ENCODE measurements at regions not wholly inside any gene's neighbourhood (a gene's known extent, or its start where the extent isn't known, plus 50 kb on each side); places are given as distances from the start of the nearest gene placed in this dataset.

DNA sequence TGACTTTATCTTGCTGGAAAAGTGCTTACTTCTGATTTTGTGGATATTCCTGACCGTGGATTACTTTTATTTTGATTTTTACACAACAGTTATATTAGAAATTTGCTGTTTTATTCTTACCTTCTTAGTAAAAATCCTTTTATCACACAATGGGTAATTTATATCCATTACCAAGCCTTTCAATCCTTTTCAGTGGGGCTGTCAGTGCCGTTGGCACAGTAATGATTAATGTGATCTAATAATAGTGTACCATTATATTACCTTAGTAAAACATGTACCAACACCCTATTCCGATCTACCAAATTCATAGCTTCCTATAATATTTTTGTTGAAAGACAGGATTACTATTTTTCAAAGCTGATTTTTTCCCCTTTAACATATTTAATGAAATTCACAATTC lies 87.3 kb upstream of the ZNF536 start:
- Histone ChIP-seq H3K9me3 (no peaks in the 10 kb centered on the region), H3K4me1 (peaks cover 0 to 31% (median 7%) of the 10 kb centered on the region in 4 donors), H3K36me3 (no peaks in the 10 kb centered on the region), H3K27ac (no peak overlapping the region), H3K4me3 (no peak overlapping the region), H3K27me3 (no peaks in the 10 kb centered on the region)
- 71 to 73% methylated on average over 3 of the region's 3 CpGs for WGBS, 2 donors
- no peak for DNase-seq (ENCODE audit: low spot score in 2 of 2)
- TF ChIP-seq, protein P1, sequence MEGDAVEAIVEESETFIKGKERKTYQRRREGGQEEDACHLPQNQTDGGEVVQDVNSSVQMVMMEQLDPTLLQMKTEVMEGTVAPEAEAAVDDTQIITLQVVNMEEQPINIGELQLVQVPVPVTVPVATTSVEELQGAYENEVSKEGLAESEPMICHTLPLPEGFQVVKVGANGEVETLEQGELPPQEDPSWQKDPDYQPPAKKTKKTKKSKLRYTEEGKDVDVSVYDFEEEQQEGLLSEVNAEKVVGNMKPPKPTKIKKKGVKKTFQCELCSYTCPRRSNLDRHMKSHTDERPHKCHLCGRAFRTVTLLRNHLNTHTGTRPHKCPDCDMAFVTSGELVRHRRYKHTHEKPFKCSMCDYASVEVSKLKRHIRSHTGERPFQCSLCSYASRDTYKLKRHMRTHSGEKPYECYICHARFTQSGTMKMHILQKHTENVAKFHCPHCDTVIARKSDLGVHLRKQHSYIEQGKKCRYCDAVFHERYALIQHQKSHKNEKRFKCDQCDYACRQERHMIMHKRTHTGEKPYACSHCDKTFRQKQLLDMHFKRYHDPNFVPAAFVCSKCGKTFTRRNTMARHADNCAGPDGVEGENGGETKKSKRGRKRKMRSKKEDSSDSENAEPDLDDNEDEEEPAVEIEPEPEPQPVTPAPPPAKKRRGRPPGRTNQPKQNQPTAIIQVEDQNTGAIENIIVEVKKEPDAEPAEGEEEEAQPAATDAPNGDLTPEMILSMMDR (IDR thresholded peaks at IDR 0.05) = no peak
- TF ChIP-seq EP300 (IDR thresholded peaks at IDR 0.05) = no peak
- TF ChIP-seq POLR2A (IDR thresholded peaks at IDR 0.05) = no peak

DNA sequence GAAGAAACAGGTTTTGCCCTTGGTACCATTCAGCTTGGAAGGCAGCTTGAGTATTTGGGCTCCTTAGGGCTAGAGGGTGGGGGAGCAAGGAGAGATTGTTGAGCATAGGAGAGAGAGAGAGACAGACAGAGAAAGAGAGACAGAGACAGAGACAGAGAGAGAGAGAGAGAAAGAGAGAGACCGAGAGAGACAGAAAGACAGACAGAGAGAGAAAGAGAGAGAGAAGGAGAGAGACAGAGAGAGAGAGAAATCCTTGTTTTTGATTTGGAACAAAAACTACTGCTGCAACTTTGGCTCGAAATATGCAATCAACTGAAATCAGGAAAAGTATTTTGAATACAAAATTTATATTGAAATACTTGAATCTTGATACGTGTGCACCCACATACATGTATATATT lies 85.8 kb upstream of the ZNF536 start:
- peaks cover 0 to 19% (median 1%) of the 10 kb centered on the region in 4 donors for H3K4me1 ChIP-seq
- H3K36me3 ChIP-seq = no peaks in the 10 kb centered on the region
- H3K27me3 ChIP-seq = no peaks in the 10 kb centered on the region
- H3K27ac ChIP-seq = no peak overlapping the region
- H3K9me3 ChIP-seq = no peaks in the 10 kb centered on the region
- DNase-seq (ENCODE audit: low spot score in 2 of 2) = no peak
- no peak overlapping the region for H3K4me3 ChIP-seq
- no peak for TF ChIP-seq EP300 (IDR thresholded peaks at IDR 0.05)
- TF ChIP-seq, protein P1 (IDR thresholded peaks at IDR 0.05) = no peak
- TF ChIP-seq POLR2A (IDR thresholded peaks at IDR 0.05) = no peak
- WGBS, 2 donors = 84 to 88% methylated on average over 3 of the region's 3 CpGs

DNA sequence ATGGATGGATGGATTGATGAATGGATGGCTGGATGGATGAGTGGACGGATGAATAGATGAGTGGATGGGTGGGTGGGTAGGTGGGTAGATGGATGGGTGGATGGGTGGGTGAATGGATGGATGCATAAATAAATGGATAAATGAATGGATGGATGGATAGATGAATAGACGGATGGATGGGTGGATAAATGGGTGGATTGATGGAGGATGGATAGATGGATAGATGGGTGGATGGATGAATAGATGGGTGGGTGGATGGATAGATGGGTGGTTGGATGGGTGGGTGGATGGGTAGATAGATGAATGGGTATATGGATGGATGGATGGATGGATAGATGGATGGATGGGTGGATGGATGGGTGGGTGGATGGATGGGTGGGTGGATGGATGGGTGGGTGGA lies 84.9 kb upstream of the ZNF536 start:
- TF ChIP-seq, protein P1 (IDR thresholded peaks at IDR 0.05) = no peak
- no peak for TF ChIP-seq POLR2A (IDR thresholded peaks at IDR 0.05)
- no peak for TF ChIP-seq EP300 (IDR thresholded peaks at IDR 0.05)
- Histone ChIP-seq H3K4me1 (peaks cover 0 to 15% (median 0%) of the 10 kb centered on the region in 4 donors), H3K36me3 (no peaks in the 10 kb centered on the region), H3K4me3 (no peak overlapping the region), H3K9me3 (no peaks in the 10 kb centered on the region), H3K27me3 (no peaks in the 10 kb centered on the region), H3K27ac (no peak overlapping the region)
- WGBS, 2 donors = 89 to 96% methylated on average over 2 of the region's 2 CpGs
- no peak for DNase-seq (ENCODE audit: low spot score in 2 of 2)

DNA sequence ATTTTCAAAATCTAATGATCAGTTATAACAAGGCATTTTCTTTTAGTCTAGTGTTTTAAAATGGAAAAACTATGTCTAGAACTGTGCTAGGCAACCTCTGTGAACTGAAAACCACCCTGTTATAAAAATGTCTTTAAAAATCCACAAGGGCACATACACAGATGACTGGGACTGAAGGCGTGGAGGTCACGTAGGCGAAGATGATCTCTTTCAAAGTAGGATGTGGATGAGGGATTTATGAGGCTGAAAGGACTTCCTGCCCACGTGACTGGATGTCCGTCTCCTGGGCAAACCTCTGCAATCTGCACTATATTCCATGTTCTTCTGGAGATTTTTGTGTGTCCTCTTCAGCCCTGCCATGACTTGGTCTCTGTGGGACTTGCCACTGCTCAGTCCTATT lies 84.2 kb upstream of the ZNF536 start:
- no peak for DNase-seq (ENCODE audit: low spot score in 2 of 2)
- WGBS, 2 donors = 74 to 85% methylated on average over 5 of the region's 5 CpGs

DNA sequence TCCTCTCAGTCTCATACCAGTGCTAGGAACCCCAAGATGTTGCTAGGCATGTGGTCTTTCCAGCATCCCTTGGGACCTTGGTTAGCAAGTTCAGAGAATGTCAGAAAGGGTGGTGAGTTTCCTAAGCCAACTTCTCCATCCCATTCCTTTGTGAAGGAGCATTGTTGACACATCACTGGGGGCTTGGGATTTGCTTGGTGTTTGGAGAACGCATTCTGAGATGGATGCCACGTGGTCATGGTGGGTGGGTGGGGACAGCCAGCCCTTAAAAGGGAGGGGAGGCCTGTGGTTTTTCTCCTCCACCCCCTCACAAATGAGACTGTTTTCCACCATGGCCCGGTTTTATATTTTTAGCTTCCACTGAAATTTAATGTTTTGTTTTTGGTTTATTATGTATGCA lies 83.3 kb upstream of the ZNF536 start:
- peak overlapping the region in 1 of 4 donors; percentile 45 for H3K27ac ChIP-seq
- H3K4me3 ChIP-seq = no peak overlapping the region
- H3K4me1 ChIP-seq = peaks cover 0 to 13% (median 2%) of the 10 kb centered on the region in 4 donors
- TF ChIP-seq, protein P1 (IDR thresholded peaks at IDR 0.05) = no peak
- 25 to 31% methylated on average over 3 of the region's 3 CpGs for WGBS, 2 donors
- H3K27me3 ChIP-seq = no peaks in the 10 kb centered on the region
- DNase-seq (ENCODE audit: low spot score in 2 of 2) = no peak
- no peaks in the 10 kb centered on the region for H3K9me3 ChIP-seq
- H3K36me3 ChIP-seq = no peaks in the 10 kb centered on the region

More for the DNA sequence above, 84.2 kb upstream of the ZNF536 start:
- Histone ChIP-seq H3K36me3 (no peaks in the 10 kb centered on the region), H3K27me3 (no peaks in the 10 kb centered on the region), H3K27ac (no peak overlapping the region), H3K9me3 (no peaks in the 10 kb centered on the region), H3K4me3 (no peak overlapping the region), H3K4me1 (peaks cover 0 to 15% (median 0%) of the 10 kb centered on the region in 4 donors)
- no peak for TF ChIP-seq EP300 (IDR thresholded peaks at IDR 0.05)
- no peak for TF ChIP-seq POLR2A (IDR thresholded peaks at IDR 0.05)
- TF ChIP-seq, protein P1 (IDR thresholded peaks at IDR 0.05) = no peak

Data from tibial nerve (tissue), 4 donors.